HG02763 (cell line): ENCODE measurements at regions not wholly inside any gene's neighbourhood (a gene's known extent, or its start where the extent isn't known, plus 50 kb on each side); places are given as distances from the start of the nearest gene placed in this dataset.

Experiments
- ATAC-seq: cut with Tn5 transposase; IDR thresholded peaks from one replicate; pipeline ENCODE4 v1.9.1; 2021; ENCODE audit warnings: mild to moderate bottlenecking, moderate library complexity; ENCODE audit not compliant: unreplicated experiment

GRCh38 chr6:134515986-134516385 is 198.1 kb upstream of the SGK1 start:
- no peak for ATAC-seq

- ATAC-seq: no peak
These were observed 195.1 kb upstream of the SGK1 start for GRCh38 chr6:134512981-134513391.

- no peak for ATAC-seq
These were observed 194.2 kb upstream of the SGK1 start for GRCh38 chr6:134511984-134512683.

- ATAC-seq: no peak
These were observed 193.0 kb upstream of the SGK1 start for GRCh38 chr6:134510920-134511319.

GRCh38 chr6:134510142-134510541 is 192.2 kb upstream of the SGK1 start:
- ATAC-seq: no peak

- no peak for ATAC-seq
These were observed 191.1 kb upstream of the SGK1 start for GRCh38 chr6:134508862-134509498.

GRCh38 chr6:134506162-134506561 is 188.2 kb upstream of the SGK1 start:
- ATAC-seq: no peak

GRCh38 chr6:134503585-134504281 is 185.8 kb upstream of the SGK1 start:
- no peak for ATAC-seq

GRCh38 chr6:134502614-134503549 is 185.0 kb upstream of the SGK1 start:
- ATAC-seq: no peak

- ATAC-seq: no peak
These were observed 178.0 kb upstream of the SGK1 start for GRCh38 chr6:134495890-134496248.

GRCh38 chr6:134495203-134495889 is 177.4 kb upstream of the SGK1 start:
- no peak for ATAC-seq

- ATAC-seq: no peak
These were observed 175.9 kb upstream of the SGK1 start for GRCh38 chr6:134493789-134494188.

- ATAC-seq: no peak
These were observed 173.6 kb upstream of the SGK1 start for GRCh38 chr6:134491477-134491876.

GRCh38 chr6:134482593-134483270 is 164.8 kb upstream of the SGK1 start:
- ATAC-seq: no peak

- no peak for ATAC-seq
These were observed 164.1 kb upstream of the SGK1 start for GRCh38 chr6:134481966-134482365.

- no peak for ATAC-seq
These were observed 162.7 kb upstream of the SGK1 start for GRCh38 chr6:134480593-134480992.

- no peak for ATAC-seq
These were observed 161.0 kb upstream of the SGK1 start for GRCh38 chr6:134478764-134479399.

GRCh38 chr6:134477991-134478635 is 160.2 kb upstream of the SGK1 start:
- ATAC-seq: no peak

- no peak for ATAC-seq
These were observed 157.0 kb upstream of the SGK1 start for GRCh38 chr6:134474955-134475354.
